GM12864 (cell line): ENCODE measurements at regions not wholly inside any gene's neighbourhood (a gene's known extent, or its start where the extent isn't known, plus 50 kb on each side); places are given as distances from the start of the nearest gene placed in this dataset.
A peak's percentile ranks its signal among the peaks of the same experiment; 100 is the strongest.

Source experiments
- DNase-seq: peaks from one replicate; pipeline ENCODE4 v3.0.0-alpha.2; 2011; ENCODE audit warnings: low read depth
- H3K4me3 ChIP-seq: 2 replicates; pipeline ENCODE4 v1.5.1; 2011; ENCODE audit warnings: mild to moderate bottlenecking, low read depth, low read length, control low read depth
- CTCF ChIP-seq: IDR thresholded peaks from 2 replicates; pipeline ENCODE4 v1.5.1; 2011; ENCODE audit warnings: low read depth, mild to moderate bottlenecking, moderate library complexity, low read length, control low read depth, inconsistent platforms; ENCODE audit errors: missing control alignments

- no peak for DNase-seq
- TF ChIP-seq CTCF: no peak
- no peak overlapping the region for H3K4me3 ChIP-seq
These were observed 189.6 kb upstream of the SOX5 start for GRCh38 chr12:24139035-24139434.

DNA sequence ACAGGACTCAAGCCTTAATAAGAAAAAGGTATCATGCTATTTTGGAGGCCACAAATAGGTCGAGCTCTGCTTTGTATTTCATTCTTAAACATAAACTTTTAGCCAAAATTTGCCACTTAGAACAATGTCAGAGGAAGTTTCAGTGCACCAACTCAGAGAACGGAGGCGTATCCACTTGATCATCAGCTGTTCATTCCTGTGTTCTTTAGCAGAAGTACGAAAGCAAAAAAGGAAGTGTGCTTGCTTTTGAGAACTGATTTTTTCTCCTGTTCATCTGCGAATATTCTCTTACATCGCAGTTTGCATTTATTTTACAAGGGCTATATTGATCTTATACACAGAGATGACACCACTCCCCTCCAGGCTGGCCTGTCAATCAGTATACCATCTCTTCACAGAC, 188.6 kb upstream of the SOX5 start:
- no peak for TF ChIP-seq CTCF
- H3K4me3 ChIP-seq: no peak overlapping the region
- DNase-seq: no peak

- DNase-seq: no peak
- no peak overlapping the region for H3K4me3 ChIP-seq
- TF ChIP-seq CTCF: no peak
These were observed 185.8 kb upstream of the SOX5 start for GRCh38 chr12:24135158-24135850.

DNA sequence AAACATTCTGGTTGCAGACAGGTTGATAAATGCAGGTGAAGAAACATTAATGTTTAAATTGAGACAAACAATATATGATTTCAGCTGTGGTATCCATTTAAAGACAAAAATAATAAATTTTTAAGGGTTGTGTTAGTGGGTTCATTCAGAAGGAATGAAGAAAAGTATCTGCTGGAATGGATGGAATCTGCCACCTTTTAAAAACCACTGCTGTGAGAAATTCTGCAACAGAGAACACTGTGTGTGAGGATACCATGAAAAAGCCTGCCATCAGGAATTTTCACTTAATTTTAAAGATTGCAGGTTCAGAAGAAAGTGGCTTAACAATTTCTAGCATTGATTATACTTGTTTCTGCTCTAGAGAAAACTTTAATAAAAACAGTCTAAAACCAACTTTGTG, 184.6 kb upstream of the SOX5 start:
- no peak for TF ChIP-seq CTCF
- no peak overlapping the region for H3K4me3 ChIP-seq
- no peak for DNase-seq

GRCh38 chr12:24133384-24133783, 183.9 kb upstream of the SOX5 start:
- H3K4me3 ChIP-seq: no peak overlapping the region
- no peak for DNase-seq
- TF ChIP-seq CTCF: no peak

DNA sequence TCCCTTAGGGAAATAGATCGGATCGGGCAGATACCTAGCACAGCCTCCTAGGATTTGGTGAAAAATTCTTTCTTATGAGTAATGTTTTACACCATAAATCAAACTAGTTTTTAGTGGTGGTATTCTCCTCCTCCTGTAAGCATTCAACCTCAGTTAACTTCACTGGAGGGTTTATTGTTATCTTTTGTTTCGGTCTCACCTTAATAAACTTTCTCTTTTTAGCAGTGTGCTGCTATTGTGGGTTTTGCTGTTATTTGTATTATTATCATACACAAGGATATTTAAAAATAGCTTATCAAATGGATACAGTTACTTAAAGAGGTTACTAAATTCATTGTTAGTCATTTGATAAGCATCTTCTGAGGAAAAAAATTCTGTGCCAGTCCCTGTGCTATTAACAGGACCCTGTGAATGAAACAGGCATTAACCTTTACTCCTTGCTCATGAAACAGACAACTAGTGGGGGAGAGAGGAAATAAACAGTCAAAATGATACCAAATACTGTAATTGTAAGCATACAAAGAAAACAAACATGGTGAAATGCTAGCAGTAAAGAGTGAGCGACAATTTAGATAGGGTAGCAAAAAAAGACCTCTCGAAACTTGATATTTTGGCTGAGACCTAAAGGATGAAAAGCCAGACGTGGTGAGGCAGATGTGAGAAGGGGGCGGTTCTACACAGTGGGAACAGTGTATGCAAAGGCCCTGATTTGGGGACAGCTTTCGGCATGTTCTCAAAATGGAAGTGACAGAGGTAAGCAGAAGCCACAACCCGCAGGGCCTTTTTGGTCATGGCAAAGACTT, 178.7 kb upstream of the SOX5 start:
- no peak for TF ChIP-seq CTCF
- peak; percentile 53 for DNase-seq
- H3K4me3 ChIP-seq: no peak overlapping the region; the same call in 1 of the 2 replicates
